ENCODE measurements at regions not wholly inside any gene's neighbourhood (a gene's known extent, or its start where the extent isn't known, plus 50 kb on each side); places are given as distances from the start of the nearest gene placed in this dataset.
A peak's percentile ranks its signal among the peaks of the same experiment; 100 is the strongest.

DNA sequence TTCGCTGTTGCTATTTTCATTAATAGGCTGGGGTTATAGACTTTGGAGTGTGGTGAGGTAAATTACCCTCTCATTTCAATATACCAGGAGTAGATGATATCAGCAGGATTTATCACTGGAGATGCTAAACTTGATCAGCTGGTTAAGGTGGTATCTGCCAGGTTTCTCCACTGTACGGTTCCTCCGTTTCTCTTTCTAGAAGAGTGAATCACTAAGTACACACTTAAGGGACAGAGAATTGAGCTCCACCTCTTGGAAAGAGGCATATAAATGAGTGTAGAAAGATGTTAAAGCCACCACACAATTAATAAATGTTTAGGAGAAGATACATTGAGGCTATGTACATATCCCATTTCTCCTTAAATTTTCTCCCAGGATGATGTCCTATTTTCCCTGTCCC lies 277.4 kb upstream of the GRIP1 start:
- H3K9me3 ChIP-seq, result no peaks in the 10 kb centered on the region
- intact Hi-C loops (cut with DNase I; ENCODE audit: low total_unique reads), result loop anchor here (10.0 kb wide), 1 partner anchor 359 kb away; no protein-coding TSS in a partner anchor
- H3K27me3 ChIP-seq, result no peaks in the 10 kb centered on the region
- H3K4me1 ChIP-seq, result peaks cover 0 to 7% of the 10 kb centered on the region in 2 donors
- TF ChIP-seq POLR2A (IDR thresholded peaks at IDR 0.05), result no peak
- TF ChIP-seq, protein P1, sequence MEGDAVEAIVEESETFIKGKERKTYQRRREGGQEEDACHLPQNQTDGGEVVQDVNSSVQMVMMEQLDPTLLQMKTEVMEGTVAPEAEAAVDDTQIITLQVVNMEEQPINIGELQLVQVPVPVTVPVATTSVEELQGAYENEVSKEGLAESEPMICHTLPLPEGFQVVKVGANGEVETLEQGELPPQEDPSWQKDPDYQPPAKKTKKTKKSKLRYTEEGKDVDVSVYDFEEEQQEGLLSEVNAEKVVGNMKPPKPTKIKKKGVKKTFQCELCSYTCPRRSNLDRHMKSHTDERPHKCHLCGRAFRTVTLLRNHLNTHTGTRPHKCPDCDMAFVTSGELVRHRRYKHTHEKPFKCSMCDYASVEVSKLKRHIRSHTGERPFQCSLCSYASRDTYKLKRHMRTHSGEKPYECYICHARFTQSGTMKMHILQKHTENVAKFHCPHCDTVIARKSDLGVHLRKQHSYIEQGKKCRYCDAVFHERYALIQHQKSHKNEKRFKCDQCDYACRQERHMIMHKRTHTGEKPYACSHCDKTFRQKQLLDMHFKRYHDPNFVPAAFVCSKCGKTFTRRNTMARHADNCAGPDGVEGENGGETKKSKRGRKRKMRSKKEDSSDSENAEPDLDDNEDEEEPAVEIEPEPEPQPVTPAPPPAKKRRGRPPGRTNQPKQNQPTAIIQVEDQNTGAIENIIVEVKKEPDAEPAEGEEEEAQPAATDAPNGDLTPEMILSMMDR (IDR thresholded peaks at IDR 0.05), result no peak
- no peak for TF ChIP-seq POLR2AphosphoS5 (IDR thresholded peaks at IDR 0.05)
- no peak overlapping the region for H3K4me3 ChIP-seq
- no peak for DNase-seq (ENCODE audit: low spot score in 2 of 2)
- no peak overlapping the region for H3K27ac ChIP-seq
- H3K36me3 ChIP-seq, result no peaks in the 10 kb centered on the region

DNA sequence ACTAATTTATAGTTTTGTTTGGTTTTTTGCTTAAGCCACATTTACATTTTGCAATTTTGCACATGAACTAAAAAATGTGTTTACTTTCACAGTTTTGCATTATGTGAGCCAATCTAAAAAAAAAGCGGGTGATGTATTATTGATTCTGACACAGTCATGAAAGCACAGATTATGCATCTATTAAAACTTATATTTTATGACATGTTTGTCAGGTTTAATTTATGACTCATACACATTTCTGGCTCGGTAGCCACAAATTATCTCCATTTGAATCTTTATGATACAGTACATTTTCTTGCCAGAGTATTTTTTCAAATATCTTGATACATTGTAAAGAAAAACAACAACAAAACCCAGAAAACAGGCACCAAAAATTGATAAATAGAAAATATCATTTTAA lies 280.4 kb upstream of the GRIP1 start:
- TF ChIP-seq POLR2AphosphoS5 (IDR thresholded peaks at IDR 0.05), result no peak
- TF ChIP-seq, protein P1 (IDR thresholded peaks at IDR 0.05), result no peak
- no peak for TF ChIP-seq POLR2A (IDR thresholded peaks at IDR 0.05)
- H3K9me3 ChIP-seq, result no peaks in the 10 kb centered on the region
- DNase-seq (ENCODE audit: low spot score in 2 of 2), result no peak
- no peaks in the 10 kb centered on the region for H3K27me3 ChIP-seq
- peaks cover 0 to 7% of the 10 kb centered on the region in 2 donors for H3K4me1 ChIP-seq
- no peaks in the 10 kb centered on the region for H3K36me3 ChIP-seq
- no peak overlapping the region for H3K27ac ChIP-seq
- H3K4me3 ChIP-seq, result no peak overlapping the region
- intact Hi-C loops (cut with DNase I; ENCODE audit: low total_unique reads), result loop anchor here (10.0 kb wide), 1 partner anchor 356 kb away; no protein-coding TSS in a partner anchor

DNA sequence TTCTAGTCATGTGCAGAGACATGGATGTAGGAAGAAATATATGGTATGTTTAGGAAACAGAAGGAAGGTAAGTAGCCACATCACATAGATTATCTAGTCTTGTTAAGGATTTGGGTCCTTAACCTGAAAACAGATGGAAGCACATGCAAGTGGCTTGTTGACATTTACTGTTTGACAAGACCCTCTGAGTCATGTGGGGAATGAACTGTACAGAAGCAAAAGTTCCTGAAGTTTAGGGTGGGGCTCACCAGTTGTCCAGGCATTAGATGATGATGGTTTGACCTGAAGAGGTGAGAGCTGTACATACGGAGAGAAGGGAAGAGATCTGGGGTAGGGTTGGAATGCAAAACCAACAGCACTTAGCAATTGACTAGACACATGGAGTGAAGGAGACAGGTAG lies 281.1 kb upstream of the GRIP1 start:
- Histone ChIP-seq H3K27me3 (no peaks in the 10 kb centered on the region), H3K27ac (no peak overlapping the region), H3K4me3 (no peak overlapping the region), H3K4me1 (peaks cover 0 to 7% of the 10 kb centered on the region in 2 donors), H3K36me3 (no peaks in the 10 kb centered on the region), H3K9me3 (no peaks in the 10 kb centered on the region)
- intact Hi-C loops (cut with DNase I; ENCODE audit: low total_unique reads), result no loop called here
- no peak for TF ChIP-seq POLR2AphosphoS5 (IDR thresholded peaks at IDR 0.05)
- TF ChIP-seq, protein P1 (IDR thresholded peaks at IDR 0.05), result no peak
- TF ChIP-seq POLR2A (IDR thresholded peaks at IDR 0.05), result no peak
- no peak for DNase-seq (ENCODE audit: low spot score in 2 of 2)

DNA sequence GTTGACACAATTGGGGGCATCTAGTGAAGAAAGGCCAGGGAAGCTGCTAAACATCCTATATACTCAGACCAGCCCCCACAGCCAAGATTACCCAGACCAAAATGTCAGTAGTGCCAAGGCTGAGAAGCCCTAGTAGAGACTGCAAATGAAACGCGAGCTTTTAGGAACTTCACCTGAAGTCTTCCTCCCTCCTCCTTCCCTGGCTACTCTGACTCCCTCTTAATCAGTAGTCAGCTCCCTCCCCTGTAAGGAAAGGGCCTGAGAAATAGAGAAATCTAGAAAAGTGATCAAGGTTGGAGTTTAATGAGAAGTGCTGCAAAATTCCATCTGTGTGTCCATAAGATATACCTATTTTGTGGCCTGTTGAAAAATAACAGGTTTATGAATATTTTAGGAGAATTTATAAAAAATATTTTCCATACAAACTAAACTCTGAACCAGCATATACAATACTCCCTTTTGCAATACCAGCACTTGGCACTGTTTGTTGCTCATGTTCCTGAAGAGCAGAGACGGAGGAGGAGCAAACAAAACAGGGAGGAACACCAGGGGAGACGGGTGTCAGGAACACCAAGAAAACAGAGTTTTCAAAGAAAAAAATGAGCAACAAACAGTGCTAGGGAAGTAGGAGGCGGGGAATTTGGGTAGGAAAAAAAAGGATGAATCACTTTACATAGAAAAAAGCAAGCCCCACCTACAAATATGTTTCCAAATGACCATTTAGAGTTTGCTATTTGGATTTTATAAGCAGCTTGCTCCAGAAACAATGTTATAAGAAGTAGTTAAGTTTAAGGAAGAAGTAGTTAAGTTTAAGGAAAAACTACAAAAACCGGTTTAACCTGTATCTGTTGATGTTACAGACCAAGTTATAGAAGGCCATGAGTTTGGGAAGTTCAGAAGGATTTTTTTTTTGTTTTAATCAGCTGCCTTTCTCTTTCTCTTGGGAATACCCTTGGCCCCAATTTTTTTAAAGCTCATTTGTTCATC lies 282.1 kb upstream of the GRIP1 start:
- no peaks in the 10 kb centered on the region for H3K9me3 ChIP-seq
- peak overlapping the region; percentile 22 to 40 for H3K27ac ChIP-seq
- H3K27me3 ChIP-seq, result no peaks in the 10 kb centered on the region
- no peak overlapping the region for H3K4me3 ChIP-seq
- H3K4me1 ChIP-seq, result peaks cover 0 to 7% of the 10 kb centered on the region in 2 donors
- TF ChIP-seq, protein P1 (IDR thresholded peaks at IDR 0.05), result no peak
- no peak for TF ChIP-seq POLR2A (IDR thresholded peaks at IDR 0.05)
- TF ChIP-seq POLR2AphosphoS5 (IDR thresholded peaks at IDR 0.05), result no peak
- DNase-seq (ENCODE audit: low spot score in 2 of 2), result no peak
- no peaks in the 10 kb centered on the region for H3K36me3 ChIP-seq
- intact Hi-C loops (cut with DNase I; ENCODE audit: low total_unique reads), result no loop called here

DNA sequence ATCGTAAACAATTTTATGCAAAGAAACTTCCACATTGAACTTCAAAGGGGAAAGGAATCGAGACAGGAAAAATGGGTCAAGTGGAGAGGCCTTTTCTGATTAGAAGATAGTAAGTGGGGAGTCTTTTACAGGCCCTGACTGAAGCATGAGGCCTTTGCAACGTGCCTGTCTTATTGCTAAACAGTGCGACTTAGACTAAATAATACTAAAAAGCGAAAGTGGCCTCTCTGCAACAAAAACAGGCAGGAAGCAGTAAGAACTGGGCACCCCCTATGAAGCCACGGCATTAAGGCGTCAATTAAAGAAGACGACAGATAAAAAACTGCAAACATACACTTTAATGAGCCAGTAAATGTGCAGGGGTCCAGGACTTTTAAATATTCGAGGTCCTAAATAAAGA lies 283.4 kb upstream of the GRIP1 start:
- no peak overlapping the region for H3K27ac ChIP-seq
- no peaks in the 10 kb centered on the region for H3K27me3 ChIP-seq
- DNase-seq (ENCODE audit: low spot score in 2 of 2), result no peak
- H3K9me3 ChIP-seq, result no peaks in the 10 kb centered on the region
- H3K36me3 ChIP-seq, result no peaks in the 10 kb centered on the region
- H3K4me1 ChIP-seq, result peaks cover 0 to 7% of the 10 kb centered on the region in 2 donors
- no peak overlapping the region for H3K4me3 ChIP-seq
- no peak for TF ChIP-seq POLR2A (IDR thresholded peaks at IDR 0.05)
- TF ChIP-seq, protein P1 (IDR thresholded peaks at IDR 0.05), result no peak
- no peak for TF ChIP-seq POLR2AphosphoS5 (IDR thresholded peaks at IDR 0.05)
- intact Hi-C loops (cut with DNase I; ENCODE audit: low total_unique reads), result no loop called here

Data from breast epithelium (tissue), 4 donors.